Ishikawa (cell line): ENCODE measurements at regions not wholly inside any gene's neighbourhood (a gene's known extent, or its start where the extent isn't known, plus 50 kb on each side); places are given as distances from the start of the nearest gene placed in this dataset.

ENCODE experiments used
- CEBPB ChIP-seq: IDR thresholded peaks from 2 replicates; pipeline ENCODE4 v1.6.1; 2012
- CREB1 ChIP-seq: IDR thresholded peaks from 2 replicates; pipeline ENCODE4 v1.6.1; 2012; ENCODE audit warnings: low read depth
- EGR1 ChIP-seq: IDR thresholded peaks from 2 replicates; pipeline ENCODE4 v1.6.1; 2012
- EP300 ChIP-seq: IDR thresholded peaks from 2 replicates; pipeline ENCODE4 v1.6.1; 2012; ENCODE audit warnings: borderline replicate concordance
- FOXM1 ChIP-seq: IDR thresholded peaks from 2 replicates; pipeline ENCODE4 v1.6.1; 2012; ENCODE audit warnings: low read depth, borderline replicate concordance
- MAX ChIP-seq: IDR thresholded peaks from 2 replicates; pipeline ENCODE4 v1.6.1; 2012
- NFIC ChIP-seq: IDR thresholded peaks from 2 replicates; pipeline ENCODE4 v1.6.1; 2012
- RAD21 ChIP-seq: IDR thresholded peaks from 2 replicates; pipeline ENCODE4 v1.6.1; 2012; ENCODE audit warnings: low read depth
- REST ChIP-seq: IDR thresholded peaks from 2 replicates; pipeline ENCODE4 v1.6.1; 2012; ENCODE audit warnings: low read depth, mild to moderate bottlenecking
- TAF1 ChIP-seq: IDR thresholded peaks from 2 replicates; pipeline ENCODE4 v1.6.1; 2012; ENCODE audit warnings: low read depth, mild to moderate bottlenecking
- TCF12 ChIP-seq: IDR thresholded peaks from 2 replicates; pipeline ENCODE4 v1.6.1; 2012; ENCODE audit warnings: low read depth
- TEAD4 ChIP-seq: IDR thresholded peaks from 2 replicates; pipeline ENCODE4 v1.6.1; 2012
- USF1 ChIP-seq: IDR thresholded peaks from 2 replicates; pipeline ENCODE4 v1.6.1; 2012
- YY1 ChIP-seq: IDR thresholded peaks from 2 replicates; pipeline ENCODE4 v1.6.1; 2012; ENCODE audit warnings: low read depth
- ZBTB7A ChIP-seq: IDR thresholded peaks from 2 replicates; pipeline ENCODE4 v1.6.1; 2012; ENCODE audit warnings: low read depth

GRCh38 chr3:20280257-20280656, 94.3 kb upstream of the SGO1 start:
- no peak for TF ChIP-seq TCF12
- TF ChIP-seq ZBTB7A: no peak
- no peak for TF ChIP-seq CREB1
- TF ChIP-seq CEBPB: no peak
- no peak for TF ChIP-seq TEAD4
- no peak for TF ChIP-seq NFIC
- TF ChIP-seq YY1: no peak
- TF ChIP-seq EP300: no peak

- TF ChIP-seq YY1 (no peak), NFIC (no peak), EGR1 (no peak), ZBTB7A (no peak)
Observed at GRCh38 chr3:20264900-20265567, 79.0 kb upstream of the SGO1 start.

- no peak for TF ChIP-seq FOXM1
- TF ChIP-seq TEAD4: no peak
- no peak for TF ChIP-seq NFIC
- no peak for TF ChIP-seq RAD21
Observed at GRCh38 chr3:20258371-20258770, 72.4 kb upstream of the SGO1 start.

GRCh38 chr3:20256144-20256543, 70.1 kb upstream of the SGO1 start:
- TF ChIP-seq TCF12 (no peak), EGR1 (no peak), REST (no peak), TAF1 (no peak), YY1 (no peak), CEBPB (no peak), USF1 (no peak), NFIC (no peak), RAD21 (no peak), TEAD4 (no peak), CREB1 (no peak), MAX (no peak), EP300 (no peak), ZBTB7A (no peak), FOXM1 (no peak)

GRCh38 chr3:20254268-20255117, 68.5 kb upstream of the SGO1 start:
- TF ChIP-seq YY1 (no peak), MAX (no peak), REST (no peak), USF1 (no peak), TAF1 (no peak), TEAD4 (no peak), FOXM1 (no peak), TCF12 (no peak), EGR1 (no peak), EP300 (no peak), NFIC (no peak)

- TF ChIP-seq TCF12 (no peak), YY1 (no peak), NFIC (no peak), EP300 (no peak), EGR1 (no peak), USF1 (no peak), RAD21 (no peak), TAF1 (no peak)
Observed at GRCh38 chr3:20250786-20251185, 64.8 kb upstream of the SGO1 start.
